HEK293T (cell line): ENCODE measurements at regions not wholly inside any gene's neighbourhood (a gene's known extent, or its start where the extent isn't known, plus 50 kb on each side); places are given as distances from the start of the nearest gene placed in this dataset.

ENCODE experiments used
- ARNT ChIP-seq: fragments of 450-650 bp; IDR thresholded peaks from 2 replicates; pipeline ENCODE4 v1.6.1; 2017; ENCODE audit warnings: mild to moderate bottlenecking
- FOXA1 ChIP-seq: fragments of 450-650 bp; IDR thresholded peaks from 2 replicates; pipeline ENCODE4 v1.6.1; 2016; ENCODE audit warnings: mild to moderate bottlenecking
- FOXK2 ChIP-seq: fragments of 450-650 bp; IDR thresholded peaks from 2 replicates; pipeline ENCODE4 v1.6.1; 2016; ENCODE audit warnings: mild to moderate bottlenecking
- FOXM1 ChIP-seq: fragments of 450-650 bp; IDR thresholded peaks from 2 replicates; pipeline ENCODE4 v1.6.1; 2017; ENCODE audit warnings: mild to moderate bottlenecking, borderline replicate concordance
- HDGF ChIP-seq: fragments of 450-650 bp; IDR thresholded peaks from 2 replicates; pipeline ENCODE4 v1.6.1; 2017; ENCODE audit warnings: antibody characterized with exemption, borderline replicate concordance
- SP1 ChIP-seq: fragments of 450-650 bp; IDR thresholded peaks from 2 replicates; pipeline ENCODE4 v1.6.1; 2017
- SUZ12 ChIP-seq: fragments of 450-650 bp; IDR thresholded peaks from 2 replicates; pipeline ENCODE4 v1.6.1; 2016; ENCODE audit warnings: mild to moderate bottlenecking
- TARDBP ChIP-seq: fragments of 450-650 bp; IDR thresholded peaks from 2 replicates; pipeline ENCODE4 v1.6.1; 2016
- TF ChIP-seq, protein P1 (sequence below): fragments of 450-650 bp; IDR thresholded peaks from 2 replicates; pipeline ENCODE4 v1.6.1; 2016

GRCh38 chrX:1894740-1895139 lies 279.9 kb downstream of the ASMT start:
- TF ChIP-seq SP1 (no peak), ARNT (no peak), SUZ12 (no peak), FOXK2 (no peak), FOXA1 (no peak), TARDBP (no peak), FOXM1 (no peak), HDGF (no peak)
- TF ChIP-seq, protein P1, sequence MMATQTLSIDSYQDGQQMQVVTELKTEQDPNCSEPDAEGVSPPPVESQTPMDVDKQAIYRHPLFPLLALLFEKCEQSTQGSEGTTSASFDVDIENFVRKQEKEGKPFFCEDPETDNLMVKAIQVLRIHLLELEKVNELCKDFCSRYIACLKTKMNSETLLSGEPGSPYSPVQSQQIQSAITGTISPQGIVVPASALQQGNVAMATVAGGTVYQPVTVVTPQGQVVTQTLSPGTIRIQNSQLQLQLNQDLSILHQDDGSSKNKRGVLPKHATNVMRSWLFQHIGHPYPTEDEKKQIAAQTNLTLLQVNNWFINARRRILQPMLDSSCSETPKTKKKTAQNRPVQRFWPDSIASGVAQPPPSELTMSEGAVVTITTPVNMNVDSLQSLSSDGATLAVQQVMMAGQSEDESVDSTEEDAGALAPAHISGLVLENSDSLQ = no peak
